Renal pelvis (tissue), 1 donor: ENCODE measurements at regions not wholly inside any gene's neighbourhood (a gene's known extent, or its start where the extent isn't known, plus 50 kb on each side); places are given as distances from the start of the nearest gene placed in this dataset.
"Not testable (repeated sequence)": the region's sequence is repeated elsewhere in the genome, so short reads cannot be mapped to it uniquely, and the experiment has no call there.

Experiments used
- DNase-seq: peaks from one replicate; pipeline ENCODE4 v3.0.0-alpha.2; 2013

- no peak for DNase-seq
Observed at GRCh38 chr2:121132054-121132761, 152.8 kb downstream of the TFCP2L1 start.

- DNase-seq: no peak
Observed at GRCh38 chr2:121132762-121133107, 152.3 kb downstream of the TFCP2L1 start.

- DNase-seq: no peak
Observed at GRCh38 chr2:121133551-121134319, 151.3 kb downstream of the TFCP2L1 start.

GRCh38 chr2:121134728-121135127, 150.3 kb downstream of the TFCP2L1 start:
- DNase-seq: no peak

GRCh38 chr2:121135168-121135853, 149.7 kb downstream of the TFCP2L1 start:
- DNase-seq: no peak

- DNase-seq: no peak
Observed at GRCh38 chr2:121136323-121136722, 148.7 kb downstream of the TFCP2L1 start.

GRCh38 chr2:121137571-121137970, 147.4 kb downstream of the TFCP2L1 start:
- DNase-seq: no peak

GRCh38 chr2:121140734-121141133, 144.3 kb downstream of the TFCP2L1 start:
- DNase-seq: no peak

GRCh38 chr2:121142452-121142851, 142.6 kb downstream of the TFCP2L1 start:
- DNase-seq: no peak

- DNase-seq: no peak
Observed at GRCh38 chr2:121144111-121144510, 140.9 kb downstream of the TFCP2L1 start.

- no peak for DNase-seq
Observed at GRCh38 chr2:121146630-121147029, 138.4 kb downstream of the TFCP2L1 start.

- DNase-seq: no peak
Observed at GRCh38 chr2:121147766-121148165, 137.2 kb downstream of the TFCP2L1 start.

- no peak for DNase-seq
Observed at GRCh38 chr2:121148481-121148880, 136.5 kb downstream of the TFCP2L1 start.

GRCh38 chr2:121149384-121149783, 135.6 kb downstream of the TFCP2L1 start:
- DNase-seq: no peak

GRCh38 chr2:121150126-121150525, 134.9 kb downstream of the TFCP2L1 start:
- DNase-seq: no peak

GRCh38 chr2:121150713-121151112, 134.3 kb downstream of the TFCP2L1 start:
- no peak for DNase-seq

- DNase-seq: no peak
Observed at GRCh38 chr2:121151311-121152109, 133.5 kb downstream of the TFCP2L1 start.

GRCh38 chr2:121152861-121153260, 132.1 kb downstream of the TFCP2L1 start:
- no peak for DNase-seq

GRCh38 chr2:121153516-121153915, 131.5 kb downstream of the TFCP2L1 start:
- no peak for DNase-seq

GRCh38 chr2:121155502-121156056, 129.4 kb downstream of the TFCP2L1 start:
- DNase-seq: no peak

GRCh38 chr2:121157481-121157880, 127.5 kb downstream of the TFCP2L1 start:
- not testable (repeated sequence) for DNase-seq
